Nephron progenitor cell (in vitro differentiated cells): ENCODE measurements at regions not wholly inside any gene's neighbourhood (a gene's known extent, or its start where the extent isn't known, plus 50 kb on each side); places are given as distances from the start of the nearest gene placed in this dataset.
"Not testable (repeated sequence)": the region's sequence is repeated elsewhere in the genome, so short reads cannot be mapped to it uniquely, and the experiment has no call there.

Experiments
- DNase-seq: peaks from one replicate; pipeline ENCODE4 v3.0.0; 2021
- H3K27ac Mint-ChIP-seq: 2 replicates; pipeline ENCODE4 v1.8.0; 2021; ENCODE audit warnings: mild to moderate bottlenecking, moderate library complexity, mixed read lengths
- H3K27me3 Mint-ChIP-seq: 2 replicates; pipeline ENCODE4 v1.8.0; 2021; ENCODE audit warnings: mild to moderate bottlenecking, low read depth, mixed read lengths; ENCODE audit not compliant: poor library complexity
- H3K36me3 Mint-ChIP-seq: 2 replicates; pipeline ENCODE4 v1.8.0; 2021; ENCODE audit warnings: low read depth, mixed read lengths
- H3K4me1 Mint-ChIP-seq: 2 replicates; pipeline ENCODE4 v1.8.0; 2021; ENCODE audit warnings: mixed read lengths
- H3K4me3 Mint-ChIP-seq: 2 replicates; pipeline ENCODE4 v1.8.0; 2021; ENCODE audit warnings: mild to moderate bottlenecking, moderate library complexity, mixed read lengths
- H3K9me3 Mint-ChIP-seq: 2 replicates; pipeline ENCODE4 v1.8.0; 2021; ENCODE audit warnings: mild to moderate bottlenecking, moderate library complexity, mixed read lengths

GRCh38 chr16:18184755-18185154 lies 151.8 kb downstream of the NPIPA8 start:
- not testable (repeated sequence) for H3K4me3 Mint-ChIP-seq, H3K4me1 Mint-ChIP-seq, DNase-seq, H3K9me3 Mint-ChIP-seq, H3K27me3 Mint-ChIP-seq, H3K27ac Mint-ChIP-seq, H3K36me3 Mint-ChIP-seq

- not testable (repeated sequence) for H3K27me3 Mint-ChIP-seq, H3K36me3 Mint-ChIP-seq, H3K4me1 Mint-ChIP-seq, DNase-seq, H3K9me3 Mint-ChIP-seq, H3K27ac Mint-ChIP-seq, H3K4me3 Mint-ChIP-seq
These were observed 155.5 kb downstream of the NPIPA8 start for GRCh38 chr16:18181028-18181427.

DNA sequence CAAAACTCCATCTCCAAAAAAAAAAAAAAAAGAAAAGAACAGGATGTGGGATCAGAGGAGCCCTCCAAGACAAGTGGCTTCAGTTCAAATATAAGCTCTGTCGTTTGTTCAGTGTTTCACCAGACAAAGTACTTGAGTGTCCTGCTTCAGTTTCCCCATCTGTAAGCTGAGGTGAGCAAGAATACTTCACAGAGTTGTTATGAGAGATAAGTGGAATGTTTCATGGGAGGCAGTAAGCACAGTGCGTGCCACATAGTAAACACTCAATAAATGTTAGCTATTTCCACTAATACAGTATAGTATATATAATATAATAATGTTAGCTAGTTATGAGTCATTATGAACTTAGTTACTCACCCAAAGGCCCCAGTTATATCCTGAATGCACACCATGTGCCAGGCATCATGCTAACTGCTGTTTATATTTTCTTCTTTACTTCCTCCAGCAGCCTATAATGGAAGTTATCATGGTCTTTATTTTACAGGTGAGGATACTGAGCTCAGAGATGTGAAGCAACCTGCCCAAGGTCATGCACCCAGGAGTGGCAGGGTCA lies 162.5 kb downstream of the NPIPA8 start:
- H3K9me3 Mint-ChIP-seq, H3K4me1 Mint-ChIP-seq, H3K36me3 Mint-ChIP-seq, H3K27ac Mint-ChIP-seq, DNase-seq, H3K27me3 Mint-ChIP-seq, H3K4me3 Mint-ChIP-seq: not testable (repeated sequence)

- not testable (repeated sequence) for DNase-seq, H3K4me1 Mint-ChIP-seq, H3K4me3 Mint-ChIP-seq, H3K27me3 Mint-ChIP-seq, H3K27ac Mint-ChIP-seq, H3K36me3 Mint-ChIP-seq
- peaks cover 12% of the 10 kb centered on the region for H3K9me3 Mint-ChIP-seq
These were observed 174.2 kb downstream of the NPIPA8 start for GRCh38 chr16:18162293-18162692.

DNA sequence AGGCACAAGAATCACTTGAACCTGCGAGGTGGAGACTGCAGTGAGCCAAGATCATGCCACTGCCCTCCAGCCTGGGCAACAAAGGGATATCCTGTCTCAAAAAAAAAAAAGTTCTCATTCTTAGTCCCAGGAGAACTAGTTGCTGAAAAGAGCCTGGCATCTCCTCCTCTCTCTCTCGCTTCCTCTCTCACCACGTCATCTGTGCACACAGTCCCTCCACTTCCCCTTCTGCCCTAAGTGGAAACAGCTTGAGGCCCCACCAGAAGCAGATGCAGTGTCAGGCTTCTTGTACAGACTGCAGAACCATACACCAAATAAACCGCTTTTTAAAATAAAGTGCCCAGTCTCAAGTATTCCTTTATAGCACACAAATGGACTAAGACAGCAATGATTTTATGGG lies 175.3 kb downstream of the NPIPA8 start:
- not testable (repeated sequence) for DNase-seq, H3K4me3 Mint-ChIP-seq, H3K36me3 Mint-ChIP-seq, H3K27me3 Mint-ChIP-seq, H3K4me1 Mint-ChIP-seq, H3K27ac Mint-ChIP-seq
- H3K9me3 Mint-ChIP-seq: peaks cover 12% of the 10 kb centered on the region

- not testable (repeated sequence) for H3K9me3 Mint-ChIP-seq, H3K27ac Mint-ChIP-seq, H3K36me3 Mint-ChIP-seq, H3K4me1 Mint-ChIP-seq, H3K4me3 Mint-ChIP-seq, H3K27me3 Mint-ChIP-seq, DNase-seq
These were observed 177.4 kb downstream of the NPIPA8 start for GRCh38 chr16:18159185-18159584.

- not testable (repeated sequence) for H3K4me1 Mint-ChIP-seq, H3K4me3 Mint-ChIP-seq, H3K27ac Mint-ChIP-seq, H3K36me3 Mint-ChIP-seq, H3K9me3 Mint-ChIP-seq, DNase-seq, H3K27me3 Mint-ChIP-seq
These were observed 178.7 kb downstream of the NPIPA8 start for GRCh38 chr16:18157854-18158253.

DNA sequence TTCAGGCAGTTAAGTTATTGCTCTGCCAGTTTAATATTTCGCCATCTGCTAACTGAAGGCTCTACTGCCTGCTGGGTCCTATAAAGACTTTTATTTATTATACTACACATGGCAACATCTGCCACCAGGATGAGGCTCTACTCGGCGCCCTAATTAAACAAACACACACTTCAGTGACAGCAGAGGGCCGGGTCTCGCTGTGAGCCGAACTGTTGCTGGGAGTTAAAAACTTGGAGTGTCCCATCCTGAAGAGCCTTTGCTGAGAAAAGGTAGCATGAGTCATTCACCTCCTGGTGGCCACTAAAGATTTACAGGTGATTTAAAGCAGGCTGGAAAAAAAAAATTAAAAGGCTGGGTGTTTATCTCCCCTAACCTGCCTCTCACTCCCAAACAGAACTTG lies 183.7 kb downstream of the NPIPA8 start:
- not testable (repeated sequence) for H3K27me3 Mint-ChIP-seq, DNase-seq, H3K27ac Mint-ChIP-seq, H3K9me3 Mint-ChIP-seq, H3K4me1 Mint-ChIP-seq, H3K36me3 Mint-ChIP-seq, H3K4me3 Mint-ChIP-seq

DNA sequence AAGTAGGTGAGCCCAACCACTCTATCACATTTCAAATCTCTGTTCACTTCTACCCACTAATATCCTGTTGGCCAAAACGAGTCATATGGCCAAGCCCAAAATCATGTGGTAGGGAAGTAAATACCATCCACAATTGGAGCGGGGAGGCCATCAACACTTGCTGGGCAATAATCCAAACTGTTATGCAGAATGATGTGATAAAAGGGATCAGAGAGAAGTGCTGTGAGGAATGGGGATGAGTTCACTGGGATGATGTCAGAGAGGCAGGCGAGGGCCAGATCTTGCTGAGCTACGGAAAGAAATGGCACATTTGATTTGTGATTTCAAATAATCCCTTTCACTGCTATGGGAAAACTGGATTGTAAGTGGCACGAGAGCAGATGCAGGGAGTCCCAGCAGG lies 188.4 kb downstream of the NPIPA8 start:
- not testable (repeated sequence) for H3K4me3 Mint-ChIP-seq, H3K27ac Mint-ChIP-seq, H3K36me3 Mint-ChIP-seq, DNase-seq, H3K9me3 Mint-ChIP-seq, H3K4me1 Mint-ChIP-seq, H3K27me3 Mint-ChIP-seq

GRCh38 chr16:18146601-18147142 lies 189.9 kb downstream of the NPIPA8 start:
- H3K27ac Mint-ChIP-seq, H3K9me3 Mint-ChIP-seq, H3K4me3 Mint-ChIP-seq, H3K36me3 Mint-ChIP-seq, H3K27me3 Mint-ChIP-seq, DNase-seq, H3K4me1 Mint-ChIP-seq: not testable (repeated sequence)

DNA sequence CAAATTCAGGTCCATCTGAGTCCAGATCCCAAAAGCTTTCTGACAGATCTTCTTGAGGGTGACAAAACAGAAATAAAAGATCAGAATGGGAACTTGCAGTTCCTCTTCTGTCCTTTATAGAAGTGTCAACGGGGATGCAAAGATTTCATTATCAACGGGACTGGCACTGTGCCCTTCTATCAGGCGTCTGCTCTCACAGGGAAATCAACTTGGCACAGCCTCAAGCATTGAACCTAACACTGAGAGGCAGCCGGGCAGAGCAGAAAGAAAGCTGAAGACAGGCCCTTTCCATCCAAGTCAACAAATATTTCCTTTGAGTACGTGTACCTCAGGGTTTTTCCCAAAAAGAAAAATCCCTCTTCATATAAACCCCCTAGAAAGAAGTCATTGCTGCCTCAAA lies 194.5 kb downstream of the NPIPA8 start:
- H3K27ac Mint-ChIP-seq, H3K27me3 Mint-ChIP-seq, H3K9me3 Mint-ChIP-seq, H3K36me3 Mint-ChIP-seq, DNase-seq, H3K4me3 Mint-ChIP-seq, H3K4me1 Mint-ChIP-seq: not testable (repeated sequence)

- not testable (repeated sequence) for H3K27me3 Mint-ChIP-seq, H3K4me1 Mint-ChIP-seq, H3K9me3 Mint-ChIP-seq, H3K36me3 Mint-ChIP-seq, DNase-seq, H3K27ac Mint-ChIP-seq, H3K4me3 Mint-ChIP-seq
These were observed 200.2 kb downstream of the NPIPA8 start for GRCh38 chr16:18136288-18136687.

DNA sequence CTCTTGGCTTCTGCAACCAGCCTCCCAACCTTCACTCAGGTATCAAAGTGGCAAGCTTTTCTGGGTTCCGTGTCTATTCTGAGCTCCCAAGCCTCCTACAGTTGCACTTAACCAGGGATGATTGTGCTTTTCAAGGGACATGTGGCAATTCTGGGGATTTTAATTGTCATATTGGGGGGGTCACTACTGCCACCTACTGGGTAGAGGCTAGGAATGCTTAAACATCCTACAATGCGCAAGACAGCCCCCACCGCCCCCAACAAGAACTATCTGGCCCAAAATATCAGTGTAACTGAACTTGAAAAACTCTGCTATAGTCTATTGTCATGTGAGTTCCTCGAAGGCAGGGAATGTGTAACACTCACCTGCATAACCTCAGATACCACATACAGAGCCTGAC lies 201.5 kb downstream of the NPIPA8 start:
- not testable (repeated sequence) for H3K9me3 Mint-ChIP-seq, H3K36me3 Mint-ChIP-seq, H3K4me1 Mint-ChIP-seq, H3K27ac Mint-ChIP-seq, H3K4me3 Mint-ChIP-seq, H3K27me3 Mint-ChIP-seq, DNase-seq
